ENCODE measurements at regions not wholly inside any gene's neighbourhood (a gene's known extent, or its start where the extent isn't known, plus 50 kb on each side); places are given as distances from the start of the nearest gene placed in this dataset.

GRCh38 chr7:96638669-96639068 is 71.0 kb downstream of the SEM1 start:
- Histone ChIP-seq H3K9me3 (no peaks in the 10 kb centered on the region), H3K27ac (no peak overlapping the region), H3K36me3 (no peaks in the 10 kb centered on the region), H3K27me3 (replicated peaks; ENCODE audit: insufficient read depth) (no peaks in the 10 kb centered on the region), H3K4me3 (no peak overlapping the region), H3K4me1 (replicated peaks) (no peaks in the 10 kb centered on the region)
- 63% methylated on average over 1 of the region's 1 CpG for WGBS
- TF ChIP-seq CTCF (IDR thresholded peaks at IDR 0.05) (no peak), POLR2AphosphoS5 (IDR thresholded peaks at IDR 0.05) (no peak), POLR2A (IDR thresholded peaks at IDR 0.05) (no peak)
- intact Hi-C loops (cut with DNase I), result no loop called here
- DNase-seq (ENCODE audit: low spot score), result no peak

GRCh38 chr7:96637522-96637921 is 72.1 kb downstream of the SEM1 start:
- no peaks in the 10 kb centered on the region for H3K4me1 ChIP-seq (replicated peaks)
- TF ChIP-seq POLR2A (IDR thresholded peaks at IDR 0.05), result no peak
- no peak for TF ChIP-seq CTCF (IDR thresholded peaks at IDR 0.05)
- no peak for TF ChIP-seq POLR2AphosphoS5 (IDR thresholded peaks at IDR 0.05)
- H3K9me3 ChIP-seq, result no peaks in the 10 kb centered on the region
- no peak overlapping the region for H3K4me3 ChIP-seq
- DNase-seq (ENCODE audit: low spot score), result no peak
- H3K36me3 ChIP-seq, result no peaks in the 10 kb centered on the region
- H3K27me3 ChIP-seq (replicated peaks; ENCODE audit: insufficient read depth), result no peaks in the 10 kb centered on the region
- no peak overlapping the region for H3K27ac ChIP-seq
- intact Hi-C loops (cut with DNase I), result no loop called here

GRCh38 chr7:96636979-96637378 is 72.7 kb downstream of the SEM1 start:
- H3K36me3 ChIP-seq, result no peaks in the 10 kb centered on the region
- no peak overlapping the region for H3K4me3 ChIP-seq

GRCh38 chr7:96636342-96636860 is 73.2 kb downstream of the SEM1 start:
- Histone ChIP-seq H3K36me3 (no peaks in the 10 kb centered on the region), H3K27ac (no peak overlapping the region), H3K4me1 (replicated peaks) (no peaks in the 10 kb centered on the region), H3K9me3 (no peaks in the 10 kb centered on the region), H3K4me3 (no peak overlapping the region), H3K27me3 (replicated peaks; ENCODE audit: insufficient read depth) (no peaks in the 10 kb centered on the region)
- intact Hi-C loops (cut with DNase I), result no loop called here
- 97% methylated on average over 1 of the region's 1 CpG for WGBS
- DNase-seq (ENCODE audit: low spot score), result no peak
- TF ChIP-seq POLR2AphosphoS5 (IDR thresholded peaks at IDR 0.05) (no peak), CTCF (IDR thresholded peaks at IDR 0.05) (no peak), POLR2A (IDR thresholded peaks at IDR 0.05) (no peak)

More at GRCh38 chr7:96636979-96637378, 72.7 kb downstream of the SEM1 start:
- WGBS, result 85% methylated on average over 3 of the region's 3 CpGs
- Histone ChIP-seq H3K9me3 (no peaks in the 10 kb centered on the region), H3K27me3 (replicated peaks; ENCODE audit: insufficient read depth) (no peaks in the 10 kb centered on the region), H3K4me1 (replicated peaks) (no peaks in the 10 kb centered on the region), H3K27ac (no peak overlapping the region)
- no peak for TF ChIP-seq CTCF (IDR thresholded peaks at IDR 0.05)
- no peak for TF ChIP-seq POLR2AphosphoS5 (IDR thresholded peaks at IDR 0.05)
- TF ChIP-seq POLR2A (IDR thresholded peaks at IDR 0.05), result no peak
- intact Hi-C loops (cut with DNase I), result no loop called here
- no peak for DNase-seq (ENCODE audit: low spot score)

GRCh38 chr7:96629884-96630283 is 79.8 kb downstream of the SEM1 start:
- no peak for TF ChIP-seq POLR2A (IDR thresholded peaks at IDR 0.05)
- no peak for TF ChIP-seq POLR2AphosphoS5 (IDR thresholded peaks at IDR 0.05)
- TF ChIP-seq CTCF (IDR thresholded peaks at IDR 0.05), result no peak
- H3K4me3 ChIP-seq, result no peak overlapping the region
- intact Hi-C loops (cut with DNase I), result no loop called here

More at GRCh38 chr7:96629884-96630283, 79.8 kb downstream of the SEM1 start:
- WGBS, result 87% methylated on average over 2 of the region's 2 CpGs
- Histone ChIP-seq H3K9me3 (no peaks in the 10 kb centered on the region), H3K27ac (no peak overlapping the region), H3K4me1 (replicated peaks) (no peaks in the 10 kb centered on the region), H3K36me3 (no peaks in the 10 kb centered on the region), H3K27me3 (replicated peaks; ENCODE audit: insufficient read depth) (no peaks in the 10 kb centered on the region)
- no peak for DNase-seq (ENCODE audit: low spot score)
